GM13976 (cell line): ENCODE measurements at regions not wholly inside any gene's neighbourhood (a gene's known extent, or its start where the extent isn't known, plus 50 kb on each side); places are given as distances from the start of the nearest gene placed in this dataset.
"Not testable (repeated sequence)": the region's sequence is repeated elsewhere in the genome, so short reads cannot be mapped to it uniquely, and the experiment has no call there.

ENCODE experiments used
- DNase-seq: peaks from one replicate; pipeline ENCODE4 v3.0.0; 2012; ENCODE audit warnings: low spot score
- CTCF ChIP-seq: IDR thresholded peaks from 2 replicates; pipeline ENCODE4 v1.5.1; 2012; ENCODE audit warnings: borderline replicate concordance, mild to moderate bottlenecking; ENCODE audit not compliant: insufficient read depth; ENCODE audit errors: extremely low read depth, missing control alignments, control extremely low read depth
- in situ Hi-C: fragments of 300-500 bp; cut with MboI; formaldehyde crosslinking; loops from one replicate; pipeline ENCODE4 v1.12.0; 2022; ENCODE audit warnings: low sequenced_read_pairs, mixed read lengths, inconsistent platforms; ENCODE audit not compliant: unreplicated experiment

- no peak for TF ChIP-seq CTCF
- in situ Hi-C loops = no loop called here
- no peak for DNase-seq
These were observed 1793.1 kb downstream of the EFNA5 start for GRCh38 chr5:105877592-105877991.

- TF ChIP-seq CTCF = no peak
- in situ Hi-C loops = no loop called here
- DNase-seq = no peak
These were observed 1796.4 kb downstream of the EFNA5 start for GRCh38 chr5:105874316-105874715.

- in situ Hi-C loops = no loop called here
- no peak for TF ChIP-seq CTCF
- DNase-seq = no peak
These were observed 1798.0 kb downstream of the EFNA5 start for GRCh38 chr5:105872569-105873270.

GRCh38 chr5:105868038-105868780, 1802.5 kb downstream of the EFNA5 start:
- TF ChIP-seq CTCF = no peak
- no peak for DNase-seq
- in situ Hi-C loops = no loop called here

- DNase-seq = no peak
- no peak for TF ChIP-seq CTCF
- in situ Hi-C loops = no loop called here
These were observed 1804.9 kb downstream of the EFNA5 start for GRCh38 chr5:105865834-105866233.

- DNase-seq, in situ Hi-C loops: not testable (repeated sequence)
These were observed 1811.4 kb downstream of the EFNA5 start for GRCh38 chr5:105859350-105859749.

- in situ Hi-C loops = no loop called here
- DNase-seq = no peak
- no peak for TF ChIP-seq CTCF
These were observed 1821.0 kb downstream of the EFNA5 start for GRCh38 chr5:105849701-105850100.
